ENCODE measurements at regions not wholly inside any gene's neighbourhood (a gene's known extent, or its start where the extent isn't known, plus 50 kb on each side); places are given as distances from the start of the nearest gene placed in this dataset.

DNA sequence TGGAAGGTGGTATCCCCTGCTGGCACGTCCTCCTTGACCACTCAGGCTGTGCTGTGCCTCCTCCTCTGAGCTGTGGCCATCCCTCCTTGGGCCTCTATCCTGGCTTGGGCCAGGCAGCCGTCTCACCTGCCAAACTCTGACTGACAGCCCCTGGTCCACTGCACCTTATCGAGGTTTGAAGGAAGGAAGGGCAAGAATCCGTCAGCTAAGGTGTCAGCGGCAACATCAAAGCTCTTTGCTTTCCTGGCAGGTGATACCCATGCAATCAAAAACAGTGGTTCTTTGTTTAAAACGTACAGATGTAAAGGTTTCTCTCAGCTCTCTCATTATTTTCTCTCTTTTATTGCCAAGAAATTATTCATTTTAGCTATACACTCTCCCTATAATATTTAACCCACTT, 203.9 kb downstream of the TBXT start:
- ChIA-PET CTCF (interaction anchor here (1.1 to 1.8 kb wide), 2 partner anchors 113 to 135 kb away, joined by 3 read pairs; no protein-coding TSS in a partner anchor), POLR2A (no interaction called here)
- ATAC-seq: no peak
- Mint-ChIP-seq H3K9me3 (no peaks in the 10 kb centered on the region), H3K36me3 (no peaks in the 10 kb centered on the region), H3K27ac (no peak overlapping the region), H3K4me3 (no peak overlapping the region), H3K4me1 (no peaks in the 10 kb centered on the region), H3K27me3 (ENCODE audit: low read depth) (peaks cover 2% of the 10 kb centered on the region; the same call in 1 of the 2 replicates)
- TF ChIP-seq MLX (CRISPR knock-in tag; IDR thresholded peaks at IDR 0.05) (no peak), ZNF416 (CRISPR knock-in tag; IDR thresholded peaks at IDR 0.05) (no peak), KAT7 (CRISPR knock-in tag; IDR thresholded peaks at IDR 0.05; ENCODE audit: borderline replicate concordance) (no peak), RELA (CRISPR knock-in tag; IDR thresholded peaks at IDR 0.05; ENCODE audit: borderline replicate concordance) (no peak), ATF6 (CRISPR knock-in tag; IDR thresholded peaks at IDR 0.05) (no peak), GTF2I (CRISPR knock-in tag; conservative IDR thresholded peaks at IDR 0.05) (no peak), NFATC4 (CRISPR knock-in tag; IDR thresholded peaks at IDR 0.05) (no peak), CREM (CRISPR knock-in tag; IDR thresholded peaks at IDR 0.05) (no peak), CBFB (CRISPR knock-in tag; IDR thresholded peaks at IDR 0.05; ENCODE audit: low read depth) (no peak), ARID4B (CRISPR knock-in tag; IDR thresholded peaks at IDR 0.05; ENCODE audit: borderline replicate concordance) (no peak), ELF4 (CRISPR knock-in tag; IDR thresholded peaks at IDR 0.05; ENCODE audit: low read depth) (no peak), PRDM15 (CRISPR knock-in tag; IDR thresholded peaks at IDR 0.05) (no peak), IRF2 (CRISPR knock-in tag; IDR thresholded peaks at IDR 0.05; ENCODE audit: borderline replicate concordance, low read depth) (no peak), GABPB1 (CRISPR knock-in tag; IDR thresholded peaks at IDR 0.05) (no peak), ATF1 (CRISPR knock-in tag; IDR thresholded peaks at IDR 0.05) (no peak)
- TF ChIP-seq, protein P1, sequence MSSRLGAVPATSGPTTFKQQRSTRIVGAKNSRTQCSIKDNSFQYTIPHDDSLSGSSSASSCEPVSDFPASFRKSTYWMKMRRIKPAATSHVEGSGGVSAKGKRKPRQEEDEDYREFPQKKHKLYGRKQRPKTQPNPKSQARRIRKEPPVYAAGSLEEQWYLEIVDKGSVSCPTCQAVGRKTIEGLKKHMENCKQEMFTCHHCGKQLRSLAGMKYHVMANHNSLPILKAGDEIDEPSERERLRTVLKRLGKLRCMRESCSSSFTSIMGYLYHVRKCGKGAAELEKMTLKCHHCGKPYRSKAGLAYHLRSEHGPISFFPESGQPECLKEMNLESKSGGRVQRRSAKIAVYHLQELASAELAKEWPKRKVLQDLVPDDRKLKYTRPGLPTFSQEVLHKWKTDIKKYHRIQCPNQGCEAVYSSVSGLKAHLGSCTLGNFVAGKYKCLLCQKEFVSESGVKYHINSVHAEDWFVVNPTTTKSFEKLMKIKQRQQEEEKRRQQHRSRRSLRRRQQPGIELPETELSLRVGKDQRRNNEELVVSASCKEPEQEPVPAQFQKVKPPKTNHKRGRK (CRISPR knock-in tag; IDR thresholded peaks at IDR 0.05; ENCODE audit: borderline replicate concordance): no peak
- TF ChIP-seq, protein P2, sequence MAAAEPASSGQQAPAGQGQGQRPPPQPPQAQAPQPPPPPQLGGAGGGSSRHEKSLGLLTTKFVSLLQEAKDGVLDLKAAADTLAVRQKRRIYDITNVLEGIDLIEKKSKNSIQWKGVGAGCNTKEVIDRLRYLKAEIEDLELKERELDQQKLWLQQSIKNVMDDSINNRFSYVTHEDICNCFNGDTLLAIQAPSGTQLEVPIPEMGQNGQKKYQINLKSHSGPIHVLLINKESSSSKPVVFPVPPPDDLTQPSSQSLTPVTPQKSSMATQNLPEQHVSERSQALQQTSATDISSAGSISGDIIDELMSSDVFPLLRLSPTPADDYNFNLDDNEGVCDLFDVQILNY (CRISPR knock-in tag; IDR thresholded peaks at IDR 0.05): no peak
- TF ChIP-seq, protein P3, sequence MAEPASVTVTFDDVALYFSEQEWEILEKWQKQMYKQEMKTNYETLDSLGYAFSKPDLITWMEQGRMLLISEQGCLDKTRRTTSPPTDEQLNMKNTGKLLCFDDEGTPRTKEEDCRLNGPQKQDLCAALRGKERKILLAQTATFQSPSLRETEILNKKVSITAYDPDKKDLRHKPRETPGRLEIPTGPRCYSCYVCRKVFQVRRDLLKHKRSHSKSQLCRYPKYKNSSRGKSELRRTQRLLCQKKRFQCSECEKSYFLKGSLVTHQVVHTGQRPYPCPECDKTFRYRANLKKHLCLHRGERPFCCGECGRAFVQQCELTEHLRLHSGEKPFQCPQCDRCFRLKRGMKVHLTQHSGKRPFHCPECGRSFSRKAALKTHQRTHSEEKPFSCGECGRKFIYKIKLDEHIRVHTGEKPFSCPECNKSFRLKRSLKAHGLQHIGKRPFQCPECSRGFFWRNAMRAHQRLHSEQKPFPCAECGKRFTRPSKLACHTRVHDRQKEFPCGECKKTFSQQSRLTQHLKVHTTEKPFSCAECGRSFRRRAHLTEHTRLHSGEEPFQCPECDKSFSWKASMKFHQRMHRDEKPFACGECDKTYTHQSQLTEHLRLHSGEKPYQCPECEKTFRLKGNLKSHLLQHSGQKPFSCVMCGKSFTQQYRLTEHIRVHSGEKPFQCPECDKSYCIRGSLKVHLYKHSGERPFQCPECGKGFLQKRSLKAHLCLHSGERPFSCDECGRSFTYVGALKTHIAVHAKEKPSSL (CRISPR knock-in tag; conservative IDR thresholded peaks at IDR 0.05): no peak
- TF ChIP-seq, protein P4, sequence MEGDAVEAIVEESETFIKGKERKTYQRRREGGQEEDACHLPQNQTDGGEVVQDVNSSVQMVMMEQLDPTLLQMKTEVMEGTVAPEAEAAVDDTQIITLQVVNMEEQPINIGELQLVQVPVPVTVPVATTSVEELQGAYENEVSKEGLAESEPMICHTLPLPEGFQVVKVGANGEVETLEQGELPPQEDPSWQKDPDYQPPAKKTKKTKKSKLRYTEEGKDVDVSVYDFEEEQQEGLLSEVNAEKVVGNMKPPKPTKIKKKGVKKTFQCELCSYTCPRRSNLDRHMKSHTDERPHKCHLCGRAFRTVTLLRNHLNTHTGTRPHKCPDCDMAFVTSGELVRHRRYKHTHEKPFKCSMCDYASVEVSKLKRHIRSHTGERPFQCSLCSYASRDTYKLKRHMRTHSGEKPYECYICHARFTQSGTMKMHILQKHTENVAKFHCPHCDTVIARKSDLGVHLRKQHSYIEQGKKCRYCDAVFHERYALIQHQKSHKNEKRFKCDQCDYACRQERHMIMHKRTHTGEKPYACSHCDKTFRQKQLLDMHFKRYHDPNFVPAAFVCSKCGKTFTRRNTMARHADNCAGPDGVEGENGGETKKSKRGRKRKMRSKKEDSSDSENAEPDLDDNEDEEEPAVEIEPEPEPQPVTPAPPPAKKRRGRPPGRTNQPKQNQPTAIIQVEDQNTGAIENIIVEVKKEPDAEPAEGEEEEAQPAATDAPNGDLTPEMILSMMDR (IDR thresholded peaks at IDR 0.05): no peak
- DNase-seq (ENCODE audit: low spot score): no peak
